ENCODE measurements at regions not wholly inside any gene's neighbourhood (a gene's known extent, or its start where the extent isn't known, plus 50 kb on each side); places are given as distances from the start of the nearest gene placed in this dataset.

DNA sequence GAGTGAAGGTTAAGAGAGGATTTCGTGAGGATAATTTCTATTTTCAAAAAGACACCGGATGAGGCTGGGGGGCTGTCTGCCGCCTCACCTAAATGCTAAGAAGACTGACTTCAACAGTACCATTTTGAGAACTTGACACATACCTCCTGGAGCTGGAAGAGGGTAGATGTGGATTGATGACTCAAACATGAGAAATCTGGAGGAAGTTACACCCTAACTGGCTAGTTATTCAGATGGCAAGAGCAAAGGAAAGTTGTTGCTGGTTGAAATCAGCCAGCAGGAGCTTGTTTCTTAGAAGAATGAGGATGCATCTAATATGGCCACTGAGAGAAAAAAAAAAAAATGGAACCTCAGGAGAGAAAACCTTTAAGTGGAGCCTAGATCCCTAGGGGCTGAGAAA, 76.2 kb upstream of the KIAA1217 start:
- no peak for TF ChIP-seq POLR2A (IDR thresholded peaks at IDR 0.05)
- TF ChIP-seq, protein P1, sequence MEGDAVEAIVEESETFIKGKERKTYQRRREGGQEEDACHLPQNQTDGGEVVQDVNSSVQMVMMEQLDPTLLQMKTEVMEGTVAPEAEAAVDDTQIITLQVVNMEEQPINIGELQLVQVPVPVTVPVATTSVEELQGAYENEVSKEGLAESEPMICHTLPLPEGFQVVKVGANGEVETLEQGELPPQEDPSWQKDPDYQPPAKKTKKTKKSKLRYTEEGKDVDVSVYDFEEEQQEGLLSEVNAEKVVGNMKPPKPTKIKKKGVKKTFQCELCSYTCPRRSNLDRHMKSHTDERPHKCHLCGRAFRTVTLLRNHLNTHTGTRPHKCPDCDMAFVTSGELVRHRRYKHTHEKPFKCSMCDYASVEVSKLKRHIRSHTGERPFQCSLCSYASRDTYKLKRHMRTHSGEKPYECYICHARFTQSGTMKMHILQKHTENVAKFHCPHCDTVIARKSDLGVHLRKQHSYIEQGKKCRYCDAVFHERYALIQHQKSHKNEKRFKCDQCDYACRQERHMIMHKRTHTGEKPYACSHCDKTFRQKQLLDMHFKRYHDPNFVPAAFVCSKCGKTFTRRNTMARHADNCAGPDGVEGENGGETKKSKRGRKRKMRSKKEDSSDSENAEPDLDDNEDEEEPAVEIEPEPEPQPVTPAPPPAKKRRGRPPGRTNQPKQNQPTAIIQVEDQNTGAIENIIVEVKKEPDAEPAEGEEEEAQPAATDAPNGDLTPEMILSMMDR (IDR thresholded peaks at IDR 0.05), result no peak

All from Peyer's patch (tissue), 4 donors.